IMR-90 (cell line): ENCODE measurements at regions not wholly inside any gene's neighbourhood (a gene's known extent, or its start where the extent isn't known, plus 50 kb on each side); places are given as distances from the start of the nearest gene placed in this dataset.

ENCODE experiments used
- BHLHE40 ChIP-seq: fragments of 150-350 bp; IDR thresholded peaks from 2 replicates; pipeline ENCODE4 v1.6.1; 2016; ENCODE audit warnings: mild to moderate bottlenecking, low read depth, low read length
- CEBPB ChIP-seq: IDR thresholded peaks from 2 replicates; pipeline ENCODE4 v1.6.1; 2012; ENCODE audit warnings: low read depth, low read length, improper control_type of control experiment
- CHD1 ChIP-seq: IDR thresholded peaks from 2 replicates; pipeline ENCODE4 v1.6.1; 2012; ENCODE audit warnings: low read depth, low read length, improper control_type of control experiment
- MXI1 ChIP-seq: IDR thresholded peaks from 2 replicates; pipeline ENCODE4 v1.6.1; 2012; ENCODE audit warnings: low read depth, mild to moderate bottlenecking, low read length, moderate library complexity, borderline replicate concordance
- NFE2L2 ChIP-seq: fragments of 150-350 bp; IDR thresholded peaks from 2 replicates; pipeline ENCODE4 v1.6.1; 2016; ENCODE audit warnings: low read depth, mild to moderate bottlenecking, low read length
- POLR2A ChIP-seq: IDR thresholded peaks from 2 replicates; pipeline ENCODE4 v1.6.1; 2012; ENCODE audit warnings: mild to moderate bottlenecking, low read depth, low read length
- RAD21 ChIP-seq: IDR thresholded peaks from 2 replicates; pipeline ENCODE4 v1.6.1; 2012; ENCODE audit warnings: low read length, improper control_type of control experiment
- RCOR1 ChIP-seq: IDR thresholded peaks from 2 replicates; pipeline ENCODE4 v1.6.1; 2012; ENCODE audit warnings: mild to moderate bottlenecking, low read length, improper control_type of control experiment; ENCODE audit not compliant: insufficient replicate concordance
- RFX5 ChIP-seq: IDR thresholded peaks from 2 replicates; pipeline ENCODE4 v1.8.0; 2012; ENCODE audit warnings: low read depth, mild to moderate bottlenecking, low read length, moderate library complexity
- SMC3 ChIP-seq: fragments of 150-350 bp; IDR thresholded peaks from 2 replicates; pipeline ENCODE4 v1.6.1; 2016; ENCODE audit warnings: low read depth, mild to moderate bottlenecking, antibody characterized with exemption, low read length, moderate library complexity
- TF ChIP-seq, protein P1 (sequence below): conservative IDR thresholded peaks from 2 replicates; pipeline ENCODE4 v1.5.1; 2012; ENCODE audit warnings: mild to moderate bottlenecking, low read depth, low read length, improper control_type of control experiment
- TF ChIP-seq, protein P2 (sequence below): fragments of 150-350 bp; IDR thresholded peaks from 2 replicates; pipeline ENCODE4 v1.6.1; 2016; ENCODE audit warnings: low read depth, mild to moderate bottlenecking, low read length, moderate library complexity, borderline replicate concordance

DNA sequence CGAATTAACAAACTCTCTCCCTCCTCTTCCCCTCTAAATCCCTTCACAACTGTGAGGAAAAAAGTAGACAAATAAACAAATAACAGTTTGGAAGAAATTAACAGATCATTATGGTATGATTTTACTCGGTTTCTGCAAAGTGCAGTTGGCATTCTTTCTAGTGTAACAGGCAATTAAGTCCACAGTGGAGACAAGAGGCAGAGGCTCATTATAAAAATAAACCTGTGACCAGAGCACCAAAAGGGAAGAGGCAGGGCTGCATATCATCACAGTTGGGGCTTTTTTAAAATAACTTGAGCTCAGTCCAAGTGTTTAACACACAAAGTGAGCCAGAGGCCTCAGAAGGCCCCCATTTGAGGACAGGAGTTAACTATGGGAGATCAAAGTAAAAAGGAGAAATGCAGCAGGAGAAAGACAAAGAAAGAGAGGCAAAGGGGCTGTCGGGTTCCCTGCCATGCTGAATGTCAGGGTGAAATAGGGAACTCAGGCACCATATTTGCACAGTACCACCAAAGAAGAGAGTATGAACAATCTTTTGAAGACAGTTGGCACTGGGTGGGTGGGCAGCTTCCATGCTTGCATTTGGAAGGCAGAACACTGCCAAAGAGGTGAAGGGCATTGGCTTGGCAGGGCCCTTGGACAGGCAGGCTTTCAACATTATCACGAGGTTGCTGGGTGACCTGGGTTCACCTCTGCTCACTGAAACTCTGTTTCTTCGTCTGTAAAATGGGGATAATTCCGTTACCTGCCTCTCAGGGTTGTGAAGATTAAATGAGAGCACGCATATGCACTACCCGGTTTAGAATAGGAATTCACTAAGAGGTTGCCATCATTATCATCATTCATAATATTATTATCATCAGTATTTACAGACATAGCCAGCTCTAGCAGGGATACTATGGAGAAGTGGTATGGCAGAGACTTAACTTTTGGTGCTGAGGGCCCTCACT lies 134.5 kb downstream of the MEX3B start:
- TF ChIP-seq POLR2A: no peak
- TF ChIP-seq, protein P1, sequence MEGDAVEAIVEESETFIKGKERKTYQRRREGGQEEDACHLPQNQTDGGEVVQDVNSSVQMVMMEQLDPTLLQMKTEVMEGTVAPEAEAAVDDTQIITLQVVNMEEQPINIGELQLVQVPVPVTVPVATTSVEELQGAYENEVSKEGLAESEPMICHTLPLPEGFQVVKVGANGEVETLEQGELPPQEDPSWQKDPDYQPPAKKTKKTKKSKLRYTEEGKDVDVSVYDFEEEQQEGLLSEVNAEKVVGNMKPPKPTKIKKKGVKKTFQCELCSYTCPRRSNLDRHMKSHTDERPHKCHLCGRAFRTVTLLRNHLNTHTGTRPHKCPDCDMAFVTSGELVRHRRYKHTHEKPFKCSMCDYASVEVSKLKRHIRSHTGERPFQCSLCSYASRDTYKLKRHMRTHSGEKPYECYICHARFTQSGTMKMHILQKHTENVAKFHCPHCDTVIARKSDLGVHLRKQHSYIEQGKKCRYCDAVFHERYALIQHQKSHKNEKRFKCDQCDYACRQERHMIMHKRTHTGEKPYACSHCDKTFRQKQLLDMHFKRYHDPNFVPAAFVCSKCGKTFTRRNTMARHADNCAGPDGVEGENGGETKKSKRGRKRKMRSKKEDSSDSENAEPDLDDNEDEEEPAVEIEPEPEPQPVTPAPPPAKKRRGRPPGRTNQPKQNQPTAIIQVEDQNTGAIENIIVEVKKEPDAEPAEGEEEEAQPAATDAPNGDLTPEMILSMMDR: no peak
- no peak for TF ChIP-seq RFX5
- TF ChIP-seq, protein P2, sequence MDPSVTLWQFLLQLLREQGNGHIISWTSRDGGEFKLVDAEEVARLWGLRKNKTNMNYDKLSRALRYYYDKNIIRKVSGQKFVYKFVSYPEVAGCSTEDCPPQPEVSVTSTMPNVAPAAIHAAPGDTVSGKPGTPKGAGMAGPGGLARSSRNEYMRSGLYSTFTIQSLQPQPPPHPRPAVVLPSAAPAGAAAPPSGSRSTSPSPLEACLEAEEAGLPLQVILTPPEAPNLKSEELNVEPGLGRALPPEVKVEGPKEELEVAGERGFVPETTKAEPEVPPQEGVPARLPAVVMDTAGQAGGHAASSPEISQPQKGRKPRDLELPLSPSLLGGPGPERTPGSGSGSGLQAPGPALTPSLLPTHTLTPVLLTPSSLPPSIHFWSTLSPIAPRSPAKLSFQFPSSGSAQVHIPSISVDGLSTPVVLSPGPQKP: no peak
- no peak for TF ChIP-seq CEBPB
- TF ChIP-seq RAD21: no peak
- TF ChIP-seq BHLHE40: no peak
- TF ChIP-seq MXI1: no peak
- no peak for TF ChIP-seq RCOR1
- no peak for TF ChIP-seq SMC3
- TF ChIP-seq NFE2L2: no peak
- no peak for TF ChIP-seq CHD1
